H1 (cell line): ENCODE measurements at regions not wholly inside any gene's neighbourhood (a gene's known extent, or its start where the extent isn't known, plus 50 kb on each side); places are given as distances from the start of the nearest gene placed in this dataset.

ENCODE experiments used
- ATF2 ChIP-seq: IDR thresholded peaks from 2 replicates; pipeline ENCODE4 v1.6.1; 2012; ENCODE audit warnings: low read length, inconsistent platforms
- SIRT6 ChIP-seq: IDR thresholded peaks from one replicate; pipeline ENCODE4 v1.7.1; 2012; ENCODE audit warnings: low read length, inconsistent platforms
- SRF ChIP-seq: IDR thresholded peaks from 2 replicates; pipeline ENCODE4 v1.6.1; 2011; ENCODE audit warnings: mild to moderate bottlenecking, low read depth, low read length, moderate library complexity

- TF ChIP-seq ATF2 = no peak
- no peak for TF ChIP-seq SRF
- TF ChIP-seq SIRT6 = no peak
These were observed 363.4 kb upstream of the DPH6 start (continued) for GRCh38 chr15:35909414-35909813.
